ENCODE measurements at regions not wholly inside any gene's neighbourhood (a gene's known extent, or its start where the extent isn't known, plus 50 kb on each side); places are given as distances from the start of the nearest gene placed in this dataset.

DNA sequence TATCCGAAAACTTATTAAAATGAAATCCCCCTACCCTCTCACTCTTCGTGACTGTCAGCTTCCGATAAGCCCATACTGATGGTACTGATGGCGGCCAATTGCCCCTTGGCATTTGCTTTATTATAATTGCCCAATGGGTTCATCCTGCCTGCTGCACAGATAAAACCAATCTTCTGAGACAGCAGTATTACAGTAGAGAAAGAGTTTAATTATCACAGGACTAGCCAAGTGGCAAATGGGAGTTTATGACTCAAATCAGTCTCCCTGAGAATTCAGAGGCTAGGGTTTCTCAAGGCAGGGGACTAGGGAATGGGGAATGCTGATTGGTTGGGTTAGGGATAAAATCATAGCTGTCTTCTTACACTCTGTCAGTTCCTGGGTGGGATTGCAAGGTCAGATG, 259.5 kb downstream of the SOD2 start:
- DNase-seq (ENCODE audit: low read depth in 2 of 2): no peak
- Histone ChIP-seq H2AFZ (ENCODE audit: low read length) (no peak overlapping the region), H3K4me1 (ENCODE audit: control insufficient read depth, extremely low read depth, insufficient read depth, low read length) (no peaks in the 10 kb centered on the region), H3K4me3 (replicated peaks in 1 of 4; ENCODE audit: control extremely low read depth in 1 of 4, insufficient read depth in 1 of 4, low read depth in 3 of 4, low read length in 4 of 4) (no peak overlapping the region), H3K27me3 (ENCODE audit: control insufficient read depth, insufficient read depth, low read length) (no peaks in the 10 kb centered on the region), H3K9ac (ENCODE audit: insufficient read depth, low read length) (no peak overlapping the region), H4K20me1 (ENCODE audit: control insufficient read depth, extremely low read depth, insufficient read depth, low read length) (no peaks in the 10 kb centered on the region), H3K27ac (ENCODE audit: insufficient read depth, low read length) (no peak overlapping the region), H3K79me2 (ENCODE audit: control insufficient read depth, insufficient read depth, low read length) (no peaks in the 10 kb centered on the region), H3K36me3 (ENCODE audit: control insufficient read depth, insufficient read depth, low read length) (no peaks in the 10 kb centered on the region), H3K9me3 (ENCODE audit: control insufficient read depth, insufficient read depth, low read depth, low read length) (no peaks in the 10 kb centered on the region), H3K4me2 (ENCODE audit: extremely low read depth, insufficient read depth, low read length) (no peak overlapping the region)
- TF ChIP-seq, protein P1, sequence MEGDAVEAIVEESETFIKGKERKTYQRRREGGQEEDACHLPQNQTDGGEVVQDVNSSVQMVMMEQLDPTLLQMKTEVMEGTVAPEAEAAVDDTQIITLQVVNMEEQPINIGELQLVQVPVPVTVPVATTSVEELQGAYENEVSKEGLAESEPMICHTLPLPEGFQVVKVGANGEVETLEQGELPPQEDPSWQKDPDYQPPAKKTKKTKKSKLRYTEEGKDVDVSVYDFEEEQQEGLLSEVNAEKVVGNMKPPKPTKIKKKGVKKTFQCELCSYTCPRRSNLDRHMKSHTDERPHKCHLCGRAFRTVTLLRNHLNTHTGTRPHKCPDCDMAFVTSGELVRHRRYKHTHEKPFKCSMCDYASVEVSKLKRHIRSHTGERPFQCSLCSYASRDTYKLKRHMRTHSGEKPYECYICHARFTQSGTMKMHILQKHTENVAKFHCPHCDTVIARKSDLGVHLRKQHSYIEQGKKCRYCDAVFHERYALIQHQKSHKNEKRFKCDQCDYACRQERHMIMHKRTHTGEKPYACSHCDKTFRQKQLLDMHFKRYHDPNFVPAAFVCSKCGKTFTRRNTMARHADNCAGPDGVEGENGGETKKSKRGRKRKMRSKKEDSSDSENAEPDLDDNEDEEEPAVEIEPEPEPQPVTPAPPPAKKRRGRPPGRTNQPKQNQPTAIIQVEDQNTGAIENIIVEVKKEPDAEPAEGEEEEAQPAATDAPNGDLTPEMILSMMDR (conservative IDR thresholded peaks at IDR 0.05 in 1 of 2, IDR thresholded peaks at IDR 0.05 in 1 of 2; ENCODE audit: low read depth in 1 of 2, low read length in 2 of 2): no peak
- TF ChIP-seq EZH2 (IDR thresholded peaks at IDR 0.05; ENCODE audit: low read length, missing control alignments): no peak

DNA sequence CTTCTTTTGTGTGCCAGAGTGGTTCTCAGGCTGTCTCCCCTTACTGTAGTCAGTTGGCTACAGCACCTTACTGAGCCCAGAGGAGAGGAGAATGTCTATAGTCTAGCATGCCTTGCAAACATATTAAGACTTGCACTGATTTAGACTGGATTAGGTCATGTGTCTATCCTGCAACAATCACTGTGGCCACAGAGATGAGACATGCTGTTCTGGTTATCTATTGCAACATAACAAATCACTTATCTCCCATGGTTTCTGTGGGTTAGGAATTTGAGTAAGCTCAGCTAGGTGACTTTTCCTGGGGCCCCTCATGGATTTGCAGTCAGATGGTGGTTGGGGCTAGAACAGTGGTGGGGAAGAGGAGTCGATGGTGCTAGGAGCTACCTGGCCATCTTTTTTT, 261.3 kb downstream of the SOD2 start:
- Histone ChIP-seq H3K36me3 (ENCODE audit: control insufficient read depth, insufficient read depth, low read length) (no peaks in the 10 kb centered on the region), H3K4me1 (ENCODE audit: control insufficient read depth, extremely low read depth, insufficient read depth, low read length) (no peaks in the 10 kb centered on the region), H3K27ac (ENCODE audit: insufficient read depth, low read length) (no peak overlapping the region), H2AFZ (ENCODE audit: low read length) (no peak overlapping the region), H3K9me3 (ENCODE audit: control insufficient read depth, insufficient read depth, low read depth, low read length) (no peaks in the 10 kb centered on the region), H3K27me3 (ENCODE audit: control insufficient read depth, insufficient read depth, low read length) (no peaks in the 10 kb centered on the region), H3K79me2 (ENCODE audit: control insufficient read depth, insufficient read depth, low read length) (no peaks in the 10 kb centered on the region), H3K9ac (ENCODE audit: insufficient read depth, low read length) (no peak overlapping the region), H4K20me1 (ENCODE audit: control insufficient read depth, extremely low read depth, insufficient read depth, low read length) (no peaks in the 10 kb centered on the region), H3K4me3 (replicated peaks in 1 of 4; ENCODE audit: control extremely low read depth in 1 of 4, insufficient read depth in 1 of 4, low read depth in 3 of 4, low read length in 4 of 4) (no peak overlapping the region), H3K4me2 (ENCODE audit: extremely low read depth, insufficient read depth, low read length) (no peak overlapping the region)
- DNase-seq (ENCODE audit: low read depth in 2 of 2): no peak
- TF ChIP-seq, protein P1 (conservative IDR thresholded peaks at IDR 0.05 in 1 of 2, IDR thresholded peaks at IDR 0.05 in 1 of 2; ENCODE audit: low read depth in 1 of 2, low read length in 2 of 2): no peak
- no peak for TF ChIP-seq EZH2 (IDR thresholded peaks at IDR 0.05; ENCODE audit: low read length, missing control alignments)

DNA sequence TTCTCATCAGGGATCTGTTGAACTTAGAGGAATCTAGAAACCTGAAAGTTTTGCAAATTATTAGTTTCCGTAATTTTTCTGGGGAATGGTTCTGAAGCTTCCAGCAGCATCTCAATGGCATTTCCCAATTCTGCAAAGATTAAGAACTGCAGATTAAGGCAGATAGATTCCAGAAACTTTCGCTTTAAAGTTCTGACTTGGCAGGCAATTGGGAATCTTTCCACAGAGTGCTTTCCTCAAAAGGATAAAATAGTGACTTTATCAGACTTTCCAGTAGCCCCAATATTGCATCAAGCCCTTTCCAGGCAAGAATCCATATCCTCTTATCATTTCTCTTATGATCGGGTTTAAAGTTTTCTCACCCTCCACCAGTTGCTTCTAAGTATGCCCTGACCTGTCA, 261.1 kb downstream of the FNDC1 start:
- Histone ChIP-seq H3K79me2 (ENCODE audit: control insufficient read depth, insufficient read depth, low read length) (no peaks in the 10 kb centered on the region), H3K4me2 (ENCODE audit: extremely low read depth, insufficient read depth, low read length) (no peak overlapping the region), H3K9ac (ENCODE audit: insufficient read depth, low read length) (no peak overlapping the region), H2AFZ (ENCODE audit: low read length) (no peak overlapping the region), H3K4me3 (replicated peaks in 1 of 4; ENCODE audit: control extremely low read depth in 1 of 4, insufficient read depth in 1 of 4, low read depth in 3 of 4, low read length in 4 of 4) (no peak overlapping the region), H3K27me3 (ENCODE audit: control insufficient read depth, insufficient read depth, low read length) (no peaks in the 10 kb centered on the region), H3K9me3 (ENCODE audit: control insufficient read depth, insufficient read depth, low read depth, low read length) (no peaks in the 10 kb centered on the region), H3K27ac (ENCODE audit: insufficient read depth, low read length) (no peak overlapping the region), H3K4me1 (ENCODE audit: control insufficient read depth, extremely low read depth, insufficient read depth, low read length) (no peaks in the 10 kb centered on the region), H3K36me3 (ENCODE audit: control insufficient read depth, insufficient read depth, low read length) (no peaks in the 10 kb centered on the region), H4K20me1 (ENCODE audit: control insufficient read depth, extremely low read depth, insufficient read depth, low read length) (no peaks in the 10 kb centered on the region)
- no peak for DNase-seq (ENCODE audit: low read depth in 2 of 2)
- TF ChIP-seq, protein P1 (conservative IDR thresholded peaks at IDR 0.05 in 1 of 2, IDR thresholded peaks at IDR 0.05 in 1 of 2; ENCODE audit: low read depth in 1 of 2, low read length in 2 of 2): no peak
- TF ChIP-seq EZH2 (IDR thresholded peaks at IDR 0.05; ENCODE audit: low read length, missing control alignments): no peak
